Right ventricle myocardium superior (tissue), 1 donor: ENCODE measurements at regions not wholly inside any gene's neighbourhood (a gene's known extent, or its start where the extent isn't known, plus 50 kb on each side); places are given as distances from the start of the nearest gene placed in this dataset.

Experiments used
- ATAC-seq: fragments of 200-7000 bp; cut with Tn5 transposase; one replicate; pipeline ENCODE4 v1.9.1; 2020; ENCODE audit warnings: mild to moderate bottlenecking; ENCODE audit not compliant: poor library complexity
- DNase-seq: peaks from one replicate; pipeline ENCODE4 v3.0.0-alpha.2; 2020
- intact Hi-C: fragments of 100-400 bp; cut with DNase I; formaldehyde crosslinking; loops from one replicate; pipeline ENCODE4 v1.11.2; 2022
- donor health status: DM: no; HTN: yes; CAD: no; lungs with severe emphysema.

DNA sequence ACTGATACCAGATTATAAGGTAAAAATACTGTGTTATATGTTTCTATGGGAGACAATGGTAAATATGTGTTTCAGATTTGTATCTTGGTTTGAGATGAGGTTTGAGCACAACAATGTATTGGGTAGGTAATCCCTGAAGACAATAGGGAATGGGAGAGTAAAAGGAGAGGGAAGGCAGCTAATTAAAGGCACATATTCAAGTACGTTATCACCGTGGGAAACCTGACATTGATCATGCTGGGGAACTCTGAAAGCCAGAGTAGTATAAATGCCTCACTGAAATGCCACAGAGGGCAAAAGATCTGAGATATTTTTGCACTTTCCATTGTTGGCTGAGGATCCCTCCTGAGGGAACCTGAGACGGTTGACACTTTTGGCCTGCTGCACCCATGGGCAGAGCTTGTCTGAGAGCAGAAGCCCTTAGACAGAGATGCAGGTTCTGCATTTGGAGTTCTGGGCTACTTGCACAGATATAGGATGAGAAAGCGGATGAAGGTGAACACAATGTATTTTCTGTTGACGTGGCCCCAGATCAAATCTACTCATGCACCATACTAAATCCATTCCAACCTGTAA, 506.7 kb downstream of the PCDH18 start:
- intact Hi-C loops, result no loop called here
- ATAC-seq (no peak), DNase-seq (no peak)

DNA sequence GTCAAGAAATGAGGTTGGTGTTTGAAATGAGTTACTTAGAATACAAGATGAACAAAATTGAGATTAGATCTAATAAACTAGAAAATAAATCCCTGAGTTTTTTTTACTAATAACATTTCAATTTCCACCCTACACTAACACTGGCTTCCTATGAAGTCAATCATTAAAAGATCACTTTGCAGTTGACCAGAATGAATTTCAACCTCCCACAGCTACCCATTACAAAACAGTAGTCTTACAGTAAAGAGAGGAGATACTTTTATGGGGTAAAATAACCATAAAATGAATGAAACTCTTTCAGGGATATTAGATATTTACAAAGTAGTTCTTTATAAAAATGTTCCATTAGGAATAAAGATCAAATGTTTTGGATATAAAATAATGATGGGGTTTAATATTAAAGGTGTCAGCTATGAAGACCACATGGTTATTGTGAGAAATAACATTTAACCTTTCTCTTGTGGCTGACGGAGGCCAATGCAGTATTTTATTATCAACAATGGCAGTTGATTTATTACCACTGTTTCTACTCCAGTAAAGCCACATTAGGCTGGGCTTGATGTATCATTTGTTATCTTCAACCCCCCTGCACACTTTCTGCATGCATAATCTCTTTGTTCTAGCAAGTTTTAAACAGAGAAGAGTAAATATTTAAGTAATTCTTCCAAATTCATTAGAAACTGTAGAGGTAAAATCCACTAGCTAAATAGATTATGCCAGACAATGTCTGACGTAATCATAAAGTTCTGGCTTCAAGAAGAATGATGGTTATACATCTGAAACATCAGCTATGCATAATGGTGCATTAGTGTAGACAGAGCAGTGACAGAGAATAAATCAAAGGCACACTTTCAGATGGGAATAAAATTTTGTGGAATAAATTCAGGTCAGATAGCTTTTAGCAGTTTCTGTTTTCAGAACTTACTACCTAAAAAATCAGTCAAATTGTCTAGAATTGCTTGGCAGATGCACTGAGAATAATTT, 516.6 kb downstream of the PCDH18 start:
- no peak for ATAC-seq
- intact Hi-C loops, result no loop called here

DNA sequence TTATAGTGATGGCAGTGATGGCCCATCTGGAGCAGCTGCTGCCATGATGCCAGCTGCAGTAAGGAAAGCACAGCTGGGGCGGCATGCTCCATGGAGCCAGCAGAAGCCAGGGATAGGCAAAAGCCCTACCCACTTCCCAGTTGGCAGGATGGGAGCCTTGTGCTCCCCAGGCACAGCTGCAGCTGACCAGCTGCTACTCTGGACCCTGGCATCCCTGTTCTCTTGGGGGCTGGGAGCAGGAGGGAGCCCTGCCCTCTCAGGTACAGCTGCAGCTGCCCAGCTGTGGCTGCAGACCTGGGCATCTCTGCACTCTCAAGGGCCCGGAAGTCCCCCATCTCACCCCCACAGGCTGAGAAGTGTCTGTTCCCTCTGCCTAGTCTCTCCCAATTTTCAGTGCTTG, 531.9 kb downstream of the PCDH18 start:
- DNase-seq (no peak), ATAC-seq (no peak)
- intact Hi-C loops, result no loop called here

More for the DNA sequence above, 516.6 kb downstream of the PCDH18 start:
- no peak for DNase-seq

DNA sequence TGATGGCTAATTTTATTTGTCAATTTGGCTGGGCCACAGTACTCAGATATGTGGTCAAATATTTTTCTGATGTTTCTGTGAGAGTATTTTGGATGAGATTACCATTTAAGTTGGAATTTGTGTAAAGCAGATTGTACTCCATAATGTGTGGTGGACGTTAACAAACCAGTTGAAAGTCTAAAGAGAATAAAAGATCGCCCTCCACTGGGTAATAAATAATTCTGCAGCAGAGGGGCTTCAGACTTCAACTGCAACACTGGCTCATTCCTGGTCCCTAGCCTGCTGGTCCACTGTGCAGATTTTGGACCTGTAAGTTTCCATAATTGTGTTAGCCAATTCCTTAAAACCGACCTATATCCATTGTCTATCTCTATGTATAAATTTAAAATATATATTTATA, 540.3 kb downstream of the PCDH18 start:
- no peak for ATAC-seq
- intact Hi-C loops, result no loop called here

DNA sequence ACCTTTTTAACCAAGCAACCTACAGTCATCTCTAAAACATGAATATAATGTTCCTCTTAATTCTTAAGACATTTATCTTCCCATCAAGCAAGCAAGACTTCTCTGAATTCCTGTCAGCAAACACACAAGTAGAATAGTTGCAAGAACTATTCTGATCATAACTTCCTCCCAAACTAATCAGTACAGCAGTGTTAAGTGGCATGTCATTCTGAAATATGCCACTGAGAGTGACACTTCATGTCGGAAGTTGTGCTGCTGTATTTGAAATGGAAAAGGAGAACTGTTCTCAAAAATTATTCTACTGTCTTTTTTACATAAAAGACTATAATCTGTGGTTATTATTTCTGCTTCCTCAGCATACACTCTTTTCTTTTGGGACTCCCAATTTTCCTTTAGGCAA, 546.6 kb downstream of the PCDH18 start:
- DNase-seq (no peak), ATAC-seq (no peak)
- intact Hi-C loops, result no loop called here

More for the DNA sequence above, 540.3 kb downstream of the PCDH18 start:
- no peak for DNase-seq

DNA sequence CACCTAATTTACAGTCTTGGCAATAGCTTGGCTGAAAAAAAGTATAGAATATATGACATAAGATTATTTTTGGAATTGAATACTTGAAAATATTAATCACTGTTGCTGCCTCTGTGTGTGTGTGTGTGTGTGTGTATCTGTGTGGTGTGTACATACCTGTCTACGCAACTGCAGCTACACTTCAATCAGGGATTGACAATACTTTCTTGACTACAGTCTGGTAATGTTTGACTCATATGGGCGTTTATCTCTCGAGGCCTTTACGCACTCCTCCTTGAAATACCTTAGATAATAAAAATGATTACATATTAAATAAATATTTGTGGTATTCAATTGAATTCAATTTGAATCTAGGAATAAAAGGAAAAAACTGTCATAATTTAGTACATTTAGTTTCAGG, 565.2 kb downstream of the PCDH18 start:
- intact Hi-C loops, result no loop called here
- DNase-seq (no peak), ATAC-seq (no peak)

DNA sequence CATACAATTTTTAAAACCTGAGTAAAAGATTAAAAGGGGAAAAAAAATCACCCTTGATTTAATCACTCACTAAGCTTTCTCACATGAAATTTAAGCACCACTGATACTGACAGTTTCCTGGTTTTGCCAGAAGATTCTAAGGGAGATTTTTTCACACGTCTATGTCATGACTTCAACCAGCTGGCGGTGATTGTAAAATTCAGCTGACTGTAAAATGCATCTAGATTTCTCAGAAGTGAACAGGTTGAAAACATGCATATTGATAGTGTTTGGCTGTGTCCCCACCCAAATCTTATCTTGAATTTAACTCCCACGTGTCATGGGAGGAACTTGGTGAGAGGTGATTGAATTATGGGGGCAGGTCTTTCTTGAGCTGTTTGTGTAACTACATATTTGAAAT, 566.8 kb downstream of the PCDH18 start:
- DNase-seq (no peak), ATAC-seq (no peak)
- intact Hi-C loops, result no loop called here

DNA sequence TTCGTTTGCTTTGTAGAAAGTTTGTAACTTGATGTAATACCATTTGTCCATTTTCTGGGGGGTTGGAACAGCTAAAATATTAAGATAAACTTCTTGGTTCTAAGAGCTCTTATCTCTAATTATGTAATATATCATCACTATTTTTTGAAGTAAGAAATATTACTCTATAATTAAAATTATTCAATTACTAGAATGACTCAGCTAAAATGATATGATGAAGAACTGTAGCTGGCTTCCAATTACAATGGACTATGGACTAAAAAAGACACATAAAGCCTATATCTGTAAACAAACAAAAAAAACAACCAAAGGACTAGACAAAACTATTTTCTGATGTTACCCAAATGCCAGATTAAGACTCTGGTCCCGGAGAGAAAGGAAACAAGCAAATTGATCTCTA, 569.4 kb downstream of the PCDH18 start:
- intact Hi-C loops, result no loop called here

DNA sequence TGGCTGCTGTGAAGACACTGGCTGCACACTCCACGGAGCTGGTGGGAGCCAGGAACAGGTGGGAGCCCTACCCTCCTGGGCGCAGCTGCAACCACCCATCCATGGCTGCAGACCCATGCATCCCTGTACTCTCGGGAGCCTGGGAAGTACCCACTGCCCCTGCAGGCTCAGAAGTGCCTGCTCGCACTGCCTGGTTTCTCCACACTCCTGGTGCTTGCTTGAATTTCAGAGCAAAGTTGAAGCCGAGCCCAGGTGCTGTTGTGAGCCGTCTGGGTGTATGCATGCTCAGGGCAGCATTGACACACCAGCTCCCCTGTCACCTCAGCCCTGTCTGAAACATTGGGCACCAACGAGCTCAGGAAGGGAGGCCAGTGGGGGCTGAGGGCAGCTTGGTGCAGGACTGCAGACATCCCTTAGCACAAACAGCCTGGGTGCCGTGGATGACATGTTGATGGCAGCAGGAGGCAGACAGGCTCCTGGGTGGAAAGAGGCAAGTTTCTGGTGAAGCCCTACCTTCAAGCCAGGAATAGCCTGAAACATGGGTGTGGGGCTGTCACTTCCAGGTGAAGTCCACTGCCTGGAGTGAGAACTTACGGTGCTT, 585.9 kb downstream of the PCDH18 start:
- no peak for ATAC-seq
- intact Hi-C loops, result no loop called here

More for the DNA sequence above, 569.4 kb downstream of the PCDH18 start:
- DNase-seq (no peak), ATAC-seq (no peak)

DNA sequence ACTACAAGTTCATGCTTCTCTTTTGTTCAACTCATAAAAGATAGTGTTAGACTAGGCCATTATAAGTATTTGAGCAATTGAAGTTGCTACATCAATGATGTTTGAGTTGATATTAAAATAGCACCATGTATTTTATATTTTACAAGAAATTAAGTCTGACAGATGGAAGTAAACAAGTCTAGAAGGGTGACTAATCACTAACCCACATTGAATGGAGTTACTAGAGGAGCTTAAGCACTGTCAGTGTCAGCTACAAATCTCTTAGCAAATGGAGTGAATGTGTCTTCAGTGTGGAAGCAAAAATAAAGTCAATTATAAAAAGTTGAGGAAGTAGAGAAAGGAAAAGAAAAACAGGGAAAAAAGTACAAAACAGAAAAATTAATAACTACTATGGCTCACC, 592.5 kb downstream of the PCDH18 start:
- ATAC-seq, result no peak
- no peak for DNase-seq
- intact Hi-C loops, result no loop called here

More for the DNA sequence above, 585.9 kb downstream of the PCDH18 start:
- no peak for DNase-seq

DNA sequence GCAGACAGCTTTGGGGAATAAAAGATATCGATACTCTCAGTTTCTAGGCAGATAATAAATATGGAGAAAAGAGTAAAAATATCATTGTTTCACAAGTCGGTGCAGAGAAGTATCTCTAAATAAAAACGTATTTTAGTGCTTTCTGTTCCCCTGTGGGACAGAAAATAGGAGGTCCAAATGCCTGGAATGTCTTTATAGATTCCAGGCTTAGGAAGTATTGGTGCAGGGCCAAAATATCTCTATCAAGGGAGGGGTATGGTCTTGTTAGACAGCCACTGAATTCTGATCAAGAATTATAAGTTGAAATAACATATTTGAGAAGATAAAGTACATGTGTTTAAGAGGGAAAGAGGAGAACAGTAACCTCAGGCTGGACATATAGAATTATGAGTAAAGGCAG, 596.4 kb downstream of the PCDH18 start:
- DNase-seq, result no peak
- no peak for ATAC-seq
- intact Hi-C loops, result no loop called here

DNA sequence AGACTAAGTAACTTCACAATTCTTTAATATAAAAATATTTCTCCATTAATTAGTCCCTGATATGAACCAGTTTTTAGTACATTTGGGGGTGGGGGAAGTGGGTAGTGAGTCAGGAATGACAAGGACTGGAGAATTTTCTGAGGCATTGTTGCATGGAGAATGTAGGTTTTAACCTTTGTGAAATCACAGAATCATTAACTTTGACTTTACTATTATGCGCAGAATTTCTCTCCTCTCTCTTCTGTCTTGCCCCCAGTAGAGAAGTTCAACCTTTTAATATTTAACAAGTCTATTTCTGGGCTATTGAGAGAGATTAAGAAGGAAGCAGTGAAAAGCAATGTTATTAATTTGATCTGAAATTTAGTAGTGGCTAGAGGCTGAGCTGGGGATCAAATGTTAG, 597.0 kb downstream of the PCDH18 start:
- ATAC-seq, result no peak
- intact Hi-C loops, result no loop called here

DNA sequence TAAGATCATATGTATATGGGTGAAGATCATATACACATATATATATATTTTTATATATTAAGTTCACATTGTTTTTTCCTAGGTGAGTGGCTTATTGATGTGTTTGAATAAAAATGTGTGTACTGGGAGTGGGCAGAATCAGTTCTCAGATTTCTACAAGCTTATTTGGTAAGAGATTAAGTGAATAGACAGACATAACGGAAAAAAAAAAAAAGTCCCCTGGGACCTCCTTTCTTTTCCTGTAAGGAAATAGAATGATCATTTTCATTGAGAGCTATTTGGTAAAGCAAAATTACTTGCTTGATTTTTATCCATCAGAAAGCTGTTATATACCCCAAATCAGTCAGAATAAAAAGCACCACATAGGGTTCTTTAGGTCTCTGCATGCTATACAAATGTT, 597.7 kb downstream of the PCDH18 start:
- no peak for DNase-seq
- intact Hi-C loops, result no loop called here
- ATAC-seq, result no peak

More for the DNA sequence above, 597.0 kb downstream of the PCDH18 start:
- no peak for DNase-seq

DNA sequence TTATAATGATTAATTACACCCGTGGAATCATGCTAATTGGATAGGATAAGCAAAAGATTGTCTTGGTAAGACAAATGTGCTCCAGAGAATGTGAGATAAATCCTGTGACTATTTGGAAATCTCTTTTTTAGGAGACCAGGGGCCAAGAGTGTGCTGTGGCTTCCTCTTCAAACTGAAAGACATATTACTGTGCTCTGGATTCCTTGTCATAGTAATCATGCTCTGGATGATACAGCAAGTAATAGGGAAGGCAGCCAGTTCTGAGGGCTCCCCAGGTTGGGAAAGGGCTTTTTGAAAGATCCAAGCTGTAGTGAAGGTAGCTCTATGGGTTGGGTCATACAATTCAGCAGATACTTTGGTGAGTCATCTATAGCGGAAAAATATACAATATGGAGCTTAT, 600.5 kb downstream of the PCDH18 start:
- ATAC-seq (no peak), DNase-seq (no peak)
- intact Hi-C loops, result no loop called here

DNA sequence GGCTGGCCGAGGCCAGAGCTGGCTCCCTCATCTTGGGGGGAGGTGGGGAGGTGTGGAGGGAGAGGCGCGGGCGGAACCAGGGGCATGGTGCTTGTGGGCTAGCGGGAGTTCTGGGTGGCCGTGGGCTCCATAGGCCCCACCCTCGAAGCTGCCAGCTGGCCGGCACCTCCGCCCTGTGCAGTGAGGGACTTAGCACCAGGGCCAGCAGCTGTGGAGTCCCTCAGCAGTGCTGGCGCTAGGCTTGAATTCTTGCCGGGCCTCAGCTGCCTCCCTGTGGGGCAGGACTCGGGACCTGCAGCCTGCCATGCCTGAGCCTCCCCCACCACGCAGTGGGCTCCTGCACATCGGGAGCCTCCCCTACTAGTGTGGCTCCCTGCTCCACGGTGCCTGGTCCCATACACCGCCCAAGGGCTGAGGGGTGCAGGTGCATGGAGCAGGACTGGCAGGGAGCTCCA, 603.3 kb downstream of the PCDH18 start:
- intact Hi-C loops, result no loop called here
- ATAC-seq (no peak), DNase-seq (no peak)

DNA sequence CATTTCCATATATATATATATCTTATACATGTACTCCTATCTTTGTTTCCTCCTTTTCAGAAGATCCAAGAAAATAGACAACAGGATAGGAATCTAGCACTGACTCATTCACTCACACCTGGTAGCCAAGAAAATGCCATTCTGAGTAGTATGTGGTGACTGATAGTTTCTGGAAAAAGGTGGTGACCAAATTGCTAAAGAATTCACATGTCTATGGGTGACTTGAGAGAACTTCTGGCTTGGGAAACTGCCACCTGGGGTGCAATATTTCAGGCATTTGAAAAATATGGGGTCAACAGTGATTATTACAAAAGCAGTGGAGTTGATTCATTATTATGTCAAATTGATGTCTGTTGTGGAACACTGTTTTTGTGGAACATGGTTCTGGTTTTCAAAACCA, 605.1 kb downstream of the PCDH18 start:
- ATAC-seq, result no peak
- no peak for DNase-seq
- intact Hi-C loops, result no loop called here

DNA sequence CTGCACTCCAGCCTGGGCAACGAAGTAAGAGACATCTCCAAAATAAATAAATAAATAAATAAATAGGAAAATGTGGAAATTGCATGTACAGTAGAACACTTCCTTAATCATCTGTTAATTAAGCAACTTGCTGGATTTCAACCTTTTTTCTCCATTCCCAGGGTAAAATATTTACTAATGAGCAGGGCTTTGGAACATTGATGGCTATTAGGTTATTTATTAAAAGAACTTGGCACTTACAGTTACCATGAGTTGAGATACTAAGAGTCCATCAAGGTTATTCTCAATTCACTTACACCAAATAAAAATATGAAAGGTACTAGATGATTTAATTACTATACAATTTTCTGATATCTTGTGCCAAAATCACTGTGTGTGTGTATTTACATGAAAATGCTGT, 607.1 kb downstream of the PCDH18 start:
- intact Hi-C loops, result no loop called here
- DNase-seq, result no peak
- no peak for ATAC-seq

DNA sequence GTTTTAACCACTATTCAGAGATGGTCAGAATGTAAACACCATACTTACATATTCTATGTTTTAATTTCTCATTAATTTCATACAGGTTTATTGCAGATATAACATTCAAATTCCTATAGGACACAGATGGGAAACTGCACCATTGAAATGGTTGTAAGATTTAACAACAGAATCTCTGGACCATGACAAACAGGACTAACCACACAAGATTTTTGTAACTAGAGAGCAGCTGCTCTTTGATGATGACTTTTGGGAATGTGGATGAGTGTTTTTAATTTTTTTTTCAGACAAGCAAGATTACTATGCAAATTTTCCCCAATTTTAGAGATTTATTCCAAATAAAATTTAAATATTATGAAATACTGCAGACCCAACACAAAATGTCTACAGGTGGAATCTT, 610.2 kb downstream of the PCDH18 start:
- ATAC-seq (no peak), DNase-seq (no peak)
- intact Hi-C loops, result no loop called here

DNA sequence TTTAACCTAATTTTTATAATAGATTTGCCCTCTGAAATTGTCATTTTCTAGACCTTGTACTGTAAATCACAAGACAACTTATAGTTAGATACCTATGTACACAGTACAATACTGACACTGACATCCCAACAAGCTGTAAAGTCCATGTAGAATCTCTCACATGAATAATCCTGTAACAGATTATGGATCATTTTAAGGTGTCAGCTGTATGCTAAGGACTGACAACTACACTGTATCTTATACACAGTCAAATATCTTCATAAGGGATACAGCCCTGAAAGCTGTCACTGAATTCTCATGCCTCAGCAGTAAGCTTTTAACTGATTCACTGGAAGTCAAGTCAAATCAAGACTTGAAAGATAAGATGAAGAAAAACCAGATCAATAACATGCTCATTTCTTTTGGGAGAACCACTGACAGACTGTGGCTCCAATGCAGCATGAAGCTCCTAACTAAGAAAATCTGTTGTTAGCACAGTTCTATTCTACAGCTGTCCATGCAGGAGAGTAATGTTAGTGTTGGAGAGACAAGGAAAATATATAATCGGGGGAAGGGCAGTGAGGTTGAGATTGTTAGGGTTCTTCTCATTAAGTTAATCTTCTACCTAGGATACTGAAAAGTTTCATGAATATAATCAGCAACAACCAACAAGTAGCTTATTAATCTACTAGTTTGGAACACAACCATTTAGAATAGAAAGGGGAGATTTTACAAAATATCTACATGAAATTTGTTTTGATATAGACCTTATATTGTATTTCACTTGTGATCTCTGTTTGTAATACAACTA, 612.0 kb downstream of the PCDH18 start:
- no peak for ATAC-seq
- DNase-seq, result no peak
- intact Hi-C loops, result no loop called here
